Testis (tissue), 2 donors: ENCODE measurements at regions not wholly inside any gene's neighbourhood (a gene's known extent, or its start where the extent isn't known, plus 50 kb on each side); places are given as distances from the start of the nearest gene placed in this dataset.

ENCODE experiments used
- DNase-seq: peaks from one replicate; pipeline ENCODE4 v3.0.0-alpha.2; 2019
- H3K27ac ChIP-seq, 2 donors: fragments of 200-600 bp; sonication (generic); one replicate each; pipeline ENCODE4 v1.5.1; 2019
- H3K27me3 ChIP-seq: fragments of 200-600 bp; sonication (generic); one replicate; pipeline ENCODE4 v1.5.1; 2019
- H3K36me3 ChIP-seq: fragments of 200-600 bp; sonication (generic); one replicate; pipeline ENCODE4 v1.5.1; 2017; ENCODE audit warnings: low read depth; ENCODE audit errors: missing control alignments
- H3K4me1 ChIP-seq: fragments of 200-600 bp; sonication (generic); one replicate; pipeline ENCODE4 v1.5.1; 2019
- H3K4me3 ChIP-seq, 2 donors: fragments of 200-600 bp; sonication (generic); one replicate each; pipeline ENCODE4 v1.5.1; 2017 to 2019
- H3K9me3 ChIP-seq: fragments of 200-600 bp; sonication (generic); one replicate; pipeline ENCODE4 v1.5.1; 2017
- POLR2A ChIP-seq: fragments of 450-650 bp; IDR thresholded peaks from one replicate; pipeline ENCODE4 v1.6.1; 2017; ENCODE audit warnings: antibody characterized with exemption, mild to moderate bottlenecking, moderate library complexity
- WGBS, 2 donors: methylation state at CpG; one replicate each; pipeline ENCODE4 v1.1.5; 2018; 5-methylcytosine and 5-hydroxymethylcytosine counted together
- intact Hi-C: fragments of 100-400 bp; cut with DNase I; formaldehyde crosslinking; loops from one replicate; pipeline ENCODE4 v1.15.1; 2023; ENCODE audit warnings: low total_unique reads
- TF ChIP-seq, protein P1 (sequence below), 3 experiments: fragments of 450-650 bp in 2 of 3; fragments of 200-600 bp in 1 of 3; sonication (generic) in 1 of 3; IDR thresholded peaks; one replicate each; pipeline ENCODE4 v1.5.1; 2016 to 2019; ENCODE audit warnings: antibody characterized with exemption in 3 of 3, mild to moderate bottlenecking in 2 of 3, moderate library complexity in 1 of 3

DNA sequence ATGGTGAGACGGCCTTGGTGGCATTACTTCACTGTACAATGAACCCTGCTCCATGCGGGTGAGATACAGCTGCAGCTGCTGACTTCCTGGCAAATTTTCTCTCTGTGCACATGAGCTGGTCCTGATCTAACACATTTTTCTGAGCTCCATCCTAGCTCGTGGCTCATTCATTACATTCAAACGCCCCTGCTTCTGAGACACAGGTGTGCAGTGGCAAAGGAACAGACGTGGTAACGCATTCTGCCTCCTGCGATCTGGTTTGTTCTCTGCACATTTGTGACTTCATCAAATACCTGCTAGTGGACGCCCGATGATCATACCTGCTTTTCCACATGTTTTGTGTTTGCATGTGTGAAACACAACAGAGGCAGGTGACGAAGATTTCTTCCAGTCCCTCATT lies 189.6 kb upstream of the PDE10A start:
- no peaks in the 10 kb centered on the region for H3K27me3 ChIP-seq
- 80 to 82% methylated on average over 10 of the region's 10 CpGs for WGBS, 2 donors
- no peak overlapping the region for H3K27ac ChIP-seq
- H3K4me1 ChIP-seq = peaks cover 4% of the 10 kb centered on the region
- no peak for TF ChIP-seq POLR2A
- TF ChIP-seq, protein P1, sequence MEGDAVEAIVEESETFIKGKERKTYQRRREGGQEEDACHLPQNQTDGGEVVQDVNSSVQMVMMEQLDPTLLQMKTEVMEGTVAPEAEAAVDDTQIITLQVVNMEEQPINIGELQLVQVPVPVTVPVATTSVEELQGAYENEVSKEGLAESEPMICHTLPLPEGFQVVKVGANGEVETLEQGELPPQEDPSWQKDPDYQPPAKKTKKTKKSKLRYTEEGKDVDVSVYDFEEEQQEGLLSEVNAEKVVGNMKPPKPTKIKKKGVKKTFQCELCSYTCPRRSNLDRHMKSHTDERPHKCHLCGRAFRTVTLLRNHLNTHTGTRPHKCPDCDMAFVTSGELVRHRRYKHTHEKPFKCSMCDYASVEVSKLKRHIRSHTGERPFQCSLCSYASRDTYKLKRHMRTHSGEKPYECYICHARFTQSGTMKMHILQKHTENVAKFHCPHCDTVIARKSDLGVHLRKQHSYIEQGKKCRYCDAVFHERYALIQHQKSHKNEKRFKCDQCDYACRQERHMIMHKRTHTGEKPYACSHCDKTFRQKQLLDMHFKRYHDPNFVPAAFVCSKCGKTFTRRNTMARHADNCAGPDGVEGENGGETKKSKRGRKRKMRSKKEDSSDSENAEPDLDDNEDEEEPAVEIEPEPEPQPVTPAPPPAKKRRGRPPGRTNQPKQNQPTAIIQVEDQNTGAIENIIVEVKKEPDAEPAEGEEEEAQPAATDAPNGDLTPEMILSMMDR (IDR thresholded peaks at IDR 0.05) = no peak
- H3K4me3 ChIP-seq = no peak overlapping the region
- H3K36me3 ChIP-seq = no peaks in the 10 kb centered on the region
- H3K9me3 ChIP-seq = no peaks in the 10 kb centered on the region
- intact Hi-C loops = no loop called here
- no peak for DNase-seq

DNA sequence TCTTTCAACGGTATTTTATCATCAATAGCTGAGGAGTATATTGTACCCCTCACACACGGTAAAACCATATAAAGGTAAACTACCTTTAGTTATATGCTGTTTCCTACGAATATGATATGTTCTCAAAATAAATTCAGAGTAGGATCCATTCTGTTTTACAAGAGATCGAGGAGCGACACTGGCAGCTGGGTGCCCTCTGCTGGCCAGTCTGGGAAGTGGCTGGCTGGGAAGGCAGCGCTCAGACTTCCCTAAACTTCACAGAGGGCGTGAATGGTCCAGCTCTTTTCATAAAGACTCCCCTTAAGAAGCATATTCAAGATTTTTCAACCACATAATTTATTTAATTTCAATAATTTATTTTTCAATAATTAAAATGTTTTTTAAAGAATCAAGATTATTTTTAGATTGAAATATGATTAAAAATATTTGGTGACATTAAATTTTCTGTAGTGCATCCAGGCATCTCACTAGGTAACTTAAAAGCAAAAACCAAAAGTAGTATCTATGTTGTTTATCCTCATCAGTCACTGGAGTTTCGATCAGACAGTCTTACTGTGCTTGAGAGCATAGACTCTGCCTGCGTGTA lies 187.5 kb upstream of the PDE10A start:
- no peak overlapping the region for H3K27ac ChIP-seq
- no peaks in the 10 kb centered on the region for H3K36me3 ChIP-seq
- no peaks in the 10 kb centered on the region for H3K9me3 ChIP-seq
- WGBS, 2 donors = 15 to 17% methylated on average over 9 of the region's 9 CpGs
- no peak for TF ChIP-seq POLR2A
- TF ChIP-seq, protein P1 (IDR thresholded peaks at IDR 0.05) = peak; percentile 85 to 98 (median 95)
- no peaks in the 10 kb centered on the region for H3K27me3 ChIP-seq
- peak overlapping the region in 1 of 2 donors; percentile 8 for H3K4me3 ChIP-seq
- DNase-seq = peak; percentile 87
- intact Hi-C loops = no loop called here
- H3K4me1 ChIP-seq = peaks cover 4% of the 10 kb centered on the region

DNA sequence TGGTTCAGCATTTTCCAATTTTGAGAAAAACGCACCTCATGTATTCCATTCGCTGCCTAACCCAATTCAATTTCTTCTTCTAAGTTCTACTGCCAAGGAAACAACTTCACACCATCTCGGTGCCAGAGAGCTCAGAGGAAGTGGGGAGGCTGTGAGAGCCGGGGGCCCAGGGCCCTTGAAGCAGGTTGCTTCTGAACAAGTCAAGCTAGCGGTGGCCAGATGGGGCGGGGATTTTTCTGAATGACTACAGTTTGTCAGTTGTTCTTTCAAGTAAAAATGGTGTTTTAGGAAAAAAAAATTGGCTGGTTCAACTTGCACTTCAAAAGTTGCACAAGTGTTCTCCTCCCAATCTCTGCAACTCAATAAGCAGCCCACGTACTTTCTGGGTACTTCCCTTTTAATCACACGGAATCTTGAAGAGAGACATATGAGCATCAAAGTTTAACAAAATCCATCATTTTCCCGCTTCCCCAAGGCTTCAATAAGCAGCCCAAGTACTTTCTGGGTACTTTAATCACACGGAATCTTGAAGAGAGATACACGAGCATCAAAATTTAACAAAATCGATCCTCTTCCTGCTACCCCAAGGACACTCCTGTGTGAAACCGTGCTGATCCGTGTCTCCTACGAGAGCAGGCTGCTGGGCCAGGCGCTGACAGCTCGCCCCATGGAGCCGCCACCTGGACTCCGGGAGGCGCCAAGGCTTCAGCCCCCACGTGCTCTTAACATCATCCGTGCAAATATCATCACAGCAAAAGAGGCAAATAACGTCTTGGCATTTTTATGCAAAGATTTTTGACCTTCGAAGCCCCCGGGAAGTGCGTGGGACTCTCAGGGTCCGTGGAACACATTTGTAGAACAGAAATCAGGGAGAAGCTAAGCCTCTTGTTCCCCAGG lies 186.7 kb upstream of the PDE10A start:
- Histone ChIP-seq H3K4me3 (peak overlapping the region in 1 of 2 donors; percentile 8), H3K27ac (no peak overlapping the region), H3K36me3 (no peaks in the 10 kb centered on the region), H3K4me1 (peaks cover 4% of the 10 kb centered on the region), H3K27me3 (no peaks in the 10 kb centered on the region), H3K9me3 (no peaks in the 10 kb centered on the region)
- WGBS, 2 donors = 22 to 23% methylated on average over 24 to 27 of the region's 27 CpGs
- peak; percentile 38 for DNase-seq
- TF ChIP-seq, protein P1 (IDR thresholded peaks at IDR 0.05) = no peak
- no peak for TF ChIP-seq POLR2A
- intact Hi-C loops = loop anchor here (10.0 kb wide), 1 partner anchor 125 kb away; no protein-coding TSS in a partner anchor

DNA sequence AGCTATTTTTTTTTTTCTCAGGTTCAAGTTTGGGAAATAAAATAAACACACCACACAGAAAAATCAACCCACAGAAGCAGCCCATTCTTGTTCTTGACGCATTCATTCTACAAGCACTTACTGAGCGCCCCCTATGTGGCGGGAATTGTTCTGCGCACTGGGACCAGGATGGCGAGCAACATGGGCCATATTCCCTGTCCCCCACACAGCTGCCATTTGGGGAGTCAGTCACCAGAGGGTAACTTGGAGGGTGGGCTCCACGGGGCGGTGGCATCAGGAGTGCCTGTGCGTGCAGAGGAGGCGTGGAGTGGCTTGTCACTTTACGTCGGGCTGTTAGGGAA lies 185.0 kb upstream of the PDE10A start:
- Histone ChIP-seq H3K27ac (no peak overlapping the region), H3K4me3 (no peak overlapping the region), H3K27me3 (no peaks in the 10 kb centered on the region), H3K36me3 (no peaks in the 10 kb centered on the region), H3K9me3 (no peaks in the 10 kb centered on the region), H3K4me1 (peaks cover 4% of the 10 kb centered on the region)
- TF ChIP-seq, protein P1 (IDR thresholded peaks at IDR 0.05) = no peak
- TF ChIP-seq POLR2A = no peak
- 95 to 96% methylated on average over 11 of the region's 11 CpGs for WGBS, 2 donors
- no peak for DNase-seq
- intact Hi-C loops = loop anchor here (10.0 kb wide), 1 partner anchor 123 kb away; no protein-coding TSS in a partner anchor
